ENCODE measurements at regions not wholly inside any gene's neighbourhood (a gene's known extent, or its start where the extent isn't known, plus 50 kb on each side); places are given as distances from the start of the nearest gene placed in this dataset.

- peak; percentile 40 for DNase-seq
- Histone ChIP-seq H3K36me3 (replicated peaks) (no peaks in the 10 kb centered on the region), H3K4me3 (ENCODE audit: low read depth, low read length) (no peak overlapping the region), H3K27me3 (replicated peaks) (no peaks in the 10 kb centered on the region), H3K27ac (no peak overlapping the region)
- in situ Hi-C loops (cut with HindIII; ENCODE audit: low pct_ligation_motif_present, low sequenced_read_pairs), result no loop called here
- no peak for TF ChIP-seq CTCF (IDR thresholded peaks at IDR 0.05; ENCODE audit: low read depth, low read length, missing control alignments)
These were observed 350.5 kb upstream of the THBS1 start for GRCh38 chr15:39230205-39230907.

- no peak for TF ChIP-seq CTCF (IDR thresholded peaks at IDR 0.05; ENCODE audit: low read depth, low read length, missing control alignments)
- DNase-seq, result no peak
- Histone ChIP-seq H3K27ac (no peak overlapping the region), H3K27me3 (replicated peaks) (no peaks in the 10 kb centered on the region), H3K4me3 (ENCODE audit: low read depth, low read length) (no peak overlapping the region), H3K36me3 (replicated peaks) (no peaks in the 10 kb centered on the region)
- in situ Hi-C loops (cut with HindIII; ENCODE audit: low pct_ligation_motif_present, low sequenced_read_pairs), result no loop called here
These were observed 350.0 kb upstream of the THBS1 start for GRCh38 chr15:39230908-39231285.

- H3K36me3 ChIP-seq (replicated peaks), result no peaks in the 10 kb centered on the region
- H3K27ac ChIP-seq, result peak overlapping the region; percentile 70
- TF ChIP-seq CTCF (IDR thresholded peaks at IDR 0.05; ENCODE audit: low read depth, low read length, missing control alignments), result no peak
- H3K27me3 ChIP-seq (replicated peaks), result no peaks in the 10 kb centered on the region
- H3K4me3 ChIP-seq (ENCODE audit: low read depth, low read length), result no peak overlapping the region
- peak; percentile 87 for DNase-seq
- in situ Hi-C loops (cut with HindIII; ENCODE audit: low pct_ligation_motif_present, low sequenced_read_pairs), result no loop called here
These were observed 348.4 kb upstream of the THBS1 start for GRCh38 chr15:39232512-39232911.

GRCh38 chr15:39235084-39235795, 345.6 kb upstream of the THBS1 start:
- Histone ChIP-seq H3K27ac (no peak overlapping the region), H3K4me3 (ENCODE audit: low read depth, low read length) (no peak overlapping the region), H3K36me3 (replicated peaks) (no peaks in the 10 kb centered on the region), H3K27me3 (replicated peaks) (no peaks in the 10 kb centered on the region)
- in situ Hi-C loops (cut with HindIII; ENCODE audit: low pct_ligation_motif_present, low sequenced_read_pairs), result no loop called here
- DNase-seq, result no peak
- TF ChIP-seq CTCF (IDR thresholded peaks at IDR 0.05; ENCODE audit: low read depth, low read length, missing control alignments), result no peak

GRCh38 chr15:39236375-39236774, 344.5 kb upstream of the THBS1 start:
- no peak overlapping the region for H3K4me3 ChIP-seq (ENCODE audit: low read depth, low read length)
- no peak overlapping the region for H3K27ac ChIP-seq
- TF ChIP-seq CTCF (IDR thresholded peaks at IDR 0.05; ENCODE audit: low read depth, low read length, missing control alignments), result no peak
- no peaks in the 10 kb centered on the region for H3K36me3 ChIP-seq (replicated peaks)
- in situ Hi-C loops (cut with HindIII; ENCODE audit: low pct_ligation_motif_present, low sequenced_read_pairs), result no loop called here
- no peaks in the 10 kb centered on the region for H3K27me3 ChIP-seq (replicated peaks)
- DNase-seq, result no peak

Measured in brain microvascular endothelial cell (primary cell).